ENCODE measurements at regions not wholly inside any gene's neighbourhood (a gene's known extent, or its start where the extent isn't known, plus 50 kb on each side); places are given as distances from the start of the nearest gene placed in this dataset.

- DNase-seq (ENCODE audit: low spot score), result peak; percentile 65
Observed at GRCh38 chr1:244970744-244971551, 106.6 kb upstream of the HNRNPU start.

DNA sequence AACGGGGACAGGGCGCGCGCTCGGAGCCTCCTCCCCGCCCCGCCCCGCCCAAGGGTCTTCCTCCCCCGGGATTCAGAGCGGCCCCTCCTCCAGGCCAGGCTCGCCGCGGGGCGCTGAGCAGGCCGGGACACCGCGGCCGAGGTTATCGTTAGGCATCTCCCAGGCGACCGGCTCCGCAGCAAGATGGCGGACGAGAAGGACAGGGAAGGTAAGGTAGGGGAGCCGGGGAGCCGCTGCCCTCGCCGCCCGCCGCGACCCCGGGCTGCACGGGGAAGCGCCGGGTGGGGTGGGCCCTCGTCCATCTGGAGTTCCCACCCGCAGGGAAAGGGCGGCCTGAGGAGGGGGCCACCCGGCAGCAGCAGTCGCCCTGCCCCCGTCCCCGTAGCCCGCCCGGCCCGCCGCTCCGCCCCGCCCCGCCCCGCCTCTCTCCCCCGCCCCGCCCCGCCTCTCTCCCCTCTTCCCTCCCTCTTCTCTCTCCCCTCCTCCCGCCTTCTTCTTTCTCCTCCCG lies 105.9 kb upstream of the HNRNPU start:
- peak; percentile 41 for DNase-seq (ENCODE audit: low spot score)

DNA sequence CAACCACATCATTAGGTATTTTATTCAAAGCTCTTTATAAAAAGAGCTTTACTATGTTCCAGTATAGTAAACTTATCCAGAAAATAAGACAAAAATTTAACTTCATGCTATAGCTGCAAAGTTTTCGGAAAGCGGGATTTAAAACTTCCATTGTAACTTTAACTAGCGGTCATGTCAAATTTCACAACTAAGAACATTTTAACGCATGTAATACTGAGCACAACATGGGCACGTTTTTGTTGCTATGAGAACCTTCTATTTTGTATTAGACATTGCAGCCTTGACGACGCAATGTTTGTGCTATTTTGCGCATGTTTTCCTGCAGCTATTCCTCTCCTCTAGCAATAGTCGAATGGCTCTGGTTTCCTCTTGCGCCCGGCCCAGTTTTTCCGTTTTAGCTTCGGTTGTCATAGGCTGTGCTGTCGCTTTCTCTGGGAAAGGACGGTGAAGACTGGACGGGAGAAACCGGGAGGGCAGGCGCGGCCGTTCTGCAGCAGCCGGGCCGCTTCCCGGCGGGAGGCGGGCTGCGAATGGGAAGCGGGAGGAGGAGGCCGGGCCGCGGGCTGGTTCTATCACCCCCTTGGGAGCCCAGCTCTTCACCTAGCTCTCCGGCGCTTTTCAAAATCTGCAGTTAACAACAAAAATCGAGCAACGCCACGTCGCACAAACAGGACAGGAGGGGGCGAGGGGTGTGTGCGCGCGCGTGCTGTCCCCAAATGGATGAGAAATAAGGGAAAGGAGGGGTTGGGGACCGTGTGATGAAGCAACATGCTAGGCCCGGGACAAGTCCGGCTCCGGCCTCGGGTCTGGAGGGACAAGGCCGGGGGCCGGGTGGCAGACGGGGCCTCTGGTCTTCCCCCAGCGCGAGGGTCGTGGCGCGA lies 105.3 kb upstream of the HNRNPU start:
- peak; percentile 47 for DNase-seq (ENCODE audit: low spot score)

- no peak for DNase-seq (ENCODE audit: low spot score)
Observed at GRCh38 chr1:244968881-244969280, 104.5 kb upstream of the HNRNPU start.

DNA sequence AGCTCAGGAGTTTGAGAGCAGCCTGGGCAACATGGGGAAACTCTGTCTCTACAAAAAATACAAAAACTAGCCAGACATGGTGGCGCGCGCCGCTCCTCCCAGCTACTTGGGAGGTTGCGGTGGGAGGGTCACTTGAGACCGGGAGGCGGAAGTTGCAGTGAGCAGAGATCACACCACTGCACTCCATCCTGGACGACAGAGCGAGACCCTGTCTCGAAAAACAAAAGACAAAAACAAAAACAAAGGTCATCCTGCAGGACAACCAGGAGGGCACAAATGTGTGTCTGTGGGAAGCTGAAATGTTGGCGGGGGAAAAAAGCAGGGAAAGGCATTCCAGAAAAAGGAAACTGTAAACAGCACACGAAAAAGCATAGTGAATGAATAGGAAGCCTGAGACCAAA lies 104.1 kb upstream of the HNRNPU start:
- DNase-seq (ENCODE audit: low spot score), result no peak

- no peak for DNase-seq (ENCODE audit: low spot score)
Observed at GRCh38 chr1:244967159-244967558, 102.8 kb upstream of the HNRNPU start.

GRCh38 chr1:244965185-244966030 lies 101.1 kb upstream of the HNRNPU start:
- no peak for DNase-seq (ENCODE audit: low spot score)

- no peak for DNase-seq (ENCODE audit: low spot score)
Observed at GRCh38 chr1:244964112-244964971, 100.0 kb upstream of the HNRNPU start.

- DNase-seq (ENCODE audit: low spot score), result no peak
Observed at GRCh38 chr1:244963231-244963826, 99.0 kb upstream of the HNRNPU start.

DNA sequence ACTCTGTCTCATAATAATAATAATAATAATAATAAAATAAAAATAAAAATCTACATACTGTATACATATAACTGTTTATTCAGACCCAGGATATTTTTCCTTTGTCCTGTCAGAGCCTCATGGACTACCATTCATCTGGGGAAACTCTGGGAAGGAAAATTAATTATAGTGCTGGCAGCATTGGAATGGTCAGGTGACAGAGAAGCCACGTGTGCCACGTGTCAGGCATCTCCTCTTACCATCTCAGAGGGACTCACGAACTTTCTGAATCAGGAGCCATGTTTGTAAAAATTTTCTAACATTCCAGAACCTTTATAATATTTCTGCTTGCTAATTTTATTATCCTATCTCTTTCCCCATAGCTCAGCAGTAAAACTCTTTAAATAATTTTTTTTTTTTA lies 97.8 kb upstream of the HNRNPU start:
- DNase-seq (ENCODE audit: low spot score), result no peak

DNA sequence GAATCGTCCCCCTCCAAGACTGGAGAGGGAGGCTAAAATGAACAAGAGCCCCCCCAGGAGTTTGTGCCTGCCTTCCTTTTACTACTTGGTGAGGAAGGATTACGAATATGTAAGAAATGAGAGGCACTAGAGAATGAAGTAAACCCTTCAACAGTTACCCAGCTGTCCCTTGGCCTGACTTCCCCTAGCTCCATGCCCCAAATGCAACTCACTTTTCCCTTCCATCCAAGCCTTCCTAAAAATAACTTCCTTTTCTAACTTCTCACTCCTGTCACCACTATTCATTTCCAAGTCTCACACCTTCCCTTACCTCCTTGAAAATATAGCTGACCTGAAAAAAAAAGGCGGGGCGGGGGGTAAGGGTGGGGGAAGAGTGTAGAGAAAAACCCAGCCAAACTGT lies 96.6 kb upstream of the HNRNPU start:
- no peak for DNase-seq (ENCODE audit: low spot score)

DNA sequence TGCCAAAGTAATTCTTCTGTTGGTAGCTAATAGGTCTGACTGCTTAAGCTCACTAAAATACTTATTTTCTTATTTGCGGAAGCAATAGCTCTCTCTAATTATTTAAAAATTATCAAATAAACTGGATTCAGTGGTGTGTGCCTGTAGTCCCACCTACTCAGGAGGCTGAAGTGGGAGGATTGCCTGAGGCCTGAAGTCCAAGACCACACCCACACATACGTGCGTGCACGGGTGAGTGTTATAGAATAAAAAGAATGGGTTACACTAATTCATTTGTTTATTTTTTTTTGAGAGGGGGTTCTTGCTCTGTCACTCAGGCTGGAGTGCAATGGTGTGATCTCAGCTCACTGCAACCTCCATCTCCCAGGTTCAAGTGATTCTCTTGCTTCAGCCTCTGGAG lies 94.2 kb upstream of the HNRNPU start:
- DNase-seq (ENCODE audit: low spot score), result no peak

DNA sequence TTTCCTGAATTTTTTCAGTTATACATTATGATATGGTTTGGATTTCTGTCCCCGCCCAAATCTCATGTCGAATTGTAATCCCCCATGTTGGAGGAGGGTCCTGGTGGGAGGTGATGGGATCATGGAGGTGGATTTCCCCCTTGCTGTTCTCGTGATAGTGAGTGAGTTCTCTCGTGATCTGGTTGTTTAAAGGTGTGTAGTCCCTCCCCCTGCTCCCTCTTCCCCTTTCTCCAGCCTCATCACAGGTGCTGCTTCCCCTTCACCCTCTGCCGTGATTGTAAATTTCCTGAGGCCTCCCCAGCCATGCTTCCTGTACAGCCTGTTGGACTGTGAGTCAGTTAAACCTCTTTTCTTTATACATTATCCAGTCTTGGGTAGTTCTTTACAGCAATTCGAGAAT lies 93.2 kb upstream of the HNRNPU start:
- DNase-seq (ENCODE audit: low spot score), result no peak

GRCh38 chr1:244957122-244957521 lies 92.8 kb upstream of the HNRNPU start:
- no peak for DNase-seq (ENCODE audit: low spot score)

DNA sequence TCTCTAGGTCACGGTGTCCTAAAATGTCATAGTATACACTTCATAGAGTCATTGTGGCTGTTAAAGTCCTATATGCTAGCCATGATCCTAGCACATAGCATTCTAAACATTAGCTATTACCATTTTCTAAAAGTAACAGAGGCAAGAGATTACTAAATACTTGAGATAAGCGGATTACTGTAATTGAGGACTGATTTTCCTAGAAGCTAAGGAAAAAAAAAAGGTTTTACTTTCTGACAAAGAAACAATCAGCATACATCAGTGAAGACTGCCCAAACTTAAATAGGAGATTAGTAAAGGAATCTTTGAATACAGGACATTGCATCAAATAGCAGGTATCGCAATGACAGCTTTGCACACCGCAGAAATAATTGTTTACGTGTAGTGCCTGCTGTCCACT lies 91.3 kb upstream of the HNRNPU start:
- no peak for DNase-seq (ENCODE audit: low spot score)

DNA sequence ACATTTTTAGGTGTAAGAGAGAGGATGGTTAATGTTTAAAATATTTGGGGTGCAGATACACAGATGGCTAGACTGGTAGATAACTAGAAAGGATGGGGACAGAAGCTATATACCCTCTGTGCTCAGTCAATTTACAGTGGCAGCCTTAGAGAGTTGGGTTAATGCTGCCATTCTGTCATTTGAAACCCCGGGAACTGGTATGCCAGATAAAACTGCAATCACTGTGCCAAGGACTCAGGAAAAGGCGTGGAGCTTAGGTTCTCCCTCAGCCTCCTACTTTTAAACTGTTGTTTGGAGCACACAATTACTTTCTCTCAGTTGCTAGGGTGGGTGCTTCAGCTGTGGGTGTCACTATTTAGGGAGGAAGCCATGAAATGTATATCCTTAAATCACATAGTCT lies 90.0 kb upstream of the HNRNPU start:
- DNase-seq (ENCODE audit: low spot score), result no peak

- no peak for DNase-seq (ENCODE audit: low spot score)
Observed at GRCh38 chr1:244953901-244954300, 89.6 kb upstream of the HNRNPU start.

DNA sequence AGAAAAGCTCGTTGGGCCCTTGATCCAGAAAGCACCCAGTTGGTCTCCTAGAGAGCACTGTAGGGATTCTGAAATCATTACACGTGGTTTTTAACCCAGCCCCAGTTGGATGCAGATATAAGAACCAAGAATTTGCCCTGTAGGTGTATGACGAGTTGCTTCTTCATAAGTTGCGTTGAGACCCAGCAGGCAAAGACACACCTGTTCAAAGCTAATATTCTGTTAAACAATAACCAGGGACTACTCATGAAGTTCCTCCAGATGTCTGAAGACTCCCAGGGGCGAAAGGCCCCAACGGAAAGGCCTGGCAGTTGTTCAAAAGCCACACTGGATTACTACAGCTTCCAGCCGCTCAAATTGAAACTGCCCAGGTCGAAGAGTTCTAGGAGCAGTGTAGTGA lies 88.6 kb upstream of the HNRNPU start:
- DNase-seq (ENCODE audit: low spot score), result no peak

- no peak for DNase-seq (ENCODE audit: low spot score)
Observed at GRCh38 chr1:244952280-244952933, 88.1 kb upstream of the HNRNPU start.

DNA sequence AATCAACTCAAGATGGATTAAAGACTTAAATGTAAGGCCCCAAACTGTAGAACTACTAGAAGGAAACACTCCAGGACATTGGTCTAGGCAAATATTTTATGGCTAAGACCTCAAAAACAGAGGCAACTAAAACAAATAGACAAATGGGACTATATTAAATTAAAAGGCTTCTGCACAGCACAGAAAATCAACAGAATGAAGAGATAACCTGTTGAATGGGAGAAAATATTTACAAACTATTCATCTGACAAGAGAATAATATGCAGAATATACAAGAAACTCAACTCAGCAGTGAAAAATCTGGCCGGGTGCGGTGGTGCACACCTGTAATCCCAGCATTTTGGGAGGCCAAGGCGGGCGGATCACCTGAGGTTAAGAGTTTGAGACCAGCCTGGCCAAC lies 84.1 kb upstream of the HNRNPU start:
- no peak for DNase-seq (ENCODE audit: low spot score)

All from HuH-7.5 (cell line).